ENCODE measurements at regions not wholly inside any gene's neighbourhood (a gene's known extent, or its start where the extent isn't known, plus 50 kb on each side); places are given as distances from the start of the nearest gene placed in this dataset.

DNA sequence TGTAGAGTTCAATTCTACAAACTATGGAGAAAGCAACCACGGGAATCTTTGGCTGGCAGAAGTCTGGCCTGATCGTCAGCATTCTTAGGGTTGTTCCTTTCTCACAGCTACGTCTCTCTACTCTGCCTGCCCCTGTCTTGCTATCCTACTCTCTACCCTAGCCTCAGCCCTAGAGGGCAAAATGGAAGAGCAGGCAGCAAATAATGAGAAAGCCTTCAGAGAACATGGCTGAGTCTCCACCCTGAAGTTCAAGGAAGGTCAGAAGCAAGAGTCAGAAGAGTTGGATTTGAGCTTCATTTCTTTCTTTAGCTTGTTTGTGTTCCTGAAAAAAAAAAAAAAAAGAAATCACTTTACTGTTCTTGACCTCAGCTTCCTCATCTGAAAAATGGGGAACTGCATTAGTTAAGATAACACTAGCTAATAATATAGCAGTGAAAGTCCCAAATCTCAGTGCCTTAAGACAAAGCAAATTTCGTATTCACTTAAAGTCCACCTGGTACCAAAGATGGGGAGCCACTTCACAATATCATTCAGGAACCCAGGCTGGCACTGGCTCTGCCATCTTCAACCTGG is 50.2 kb upstream of the CCND2 start:
- no peak for DNase-seq

DNA sequence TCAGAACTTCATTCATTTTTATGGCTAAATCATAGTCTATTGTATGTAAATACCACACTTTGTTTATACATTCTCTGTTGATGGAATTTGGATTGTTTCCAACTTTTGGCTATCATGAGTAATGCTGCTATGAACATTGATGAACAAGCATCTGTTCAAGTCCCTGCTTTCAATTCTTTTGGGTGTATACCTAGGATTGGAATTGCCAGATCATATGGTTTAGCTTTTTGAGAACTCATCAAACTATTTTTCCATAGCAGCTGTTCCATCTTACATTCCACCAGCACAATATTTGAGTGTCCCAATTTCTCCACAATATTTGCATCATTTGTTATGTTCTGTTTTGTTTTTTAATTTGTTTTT is 52.3 kb upstream of the CCND2 start:
- no peak for DNase-seq

DNA sequence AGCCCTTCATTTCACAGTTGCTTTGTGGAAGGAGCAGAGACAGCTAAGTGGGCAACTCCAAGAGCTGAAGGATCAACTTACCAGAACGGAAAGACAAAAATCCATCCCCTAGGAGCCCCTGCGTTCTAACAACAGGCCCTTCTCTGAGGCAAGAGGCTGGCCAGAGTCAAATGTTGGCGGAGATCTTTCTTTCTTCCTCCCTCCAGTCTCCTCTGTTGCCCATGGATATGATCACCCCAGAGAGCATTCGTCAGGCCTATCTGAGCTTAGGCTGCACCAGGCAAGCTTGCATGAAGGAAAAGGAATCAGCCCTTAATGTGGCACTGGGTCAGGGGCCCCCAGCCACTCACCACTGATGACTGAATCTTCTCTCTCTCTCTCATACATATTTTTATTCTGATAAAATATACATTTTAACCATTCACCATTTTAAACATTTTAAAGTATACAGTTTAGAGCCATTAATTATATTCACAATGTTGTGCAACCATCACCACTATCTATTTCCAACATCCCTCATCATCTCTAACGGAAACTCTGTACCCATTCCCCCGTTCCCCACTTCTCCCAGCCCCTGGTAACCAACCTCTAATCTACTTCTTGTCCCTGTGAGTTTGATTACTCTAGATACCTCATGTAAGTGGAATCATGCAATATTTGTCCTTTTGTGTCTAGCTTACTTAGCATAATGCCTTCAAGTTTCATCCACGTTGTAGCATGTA is 52.9 kb upstream of the CCND2 start:
- DNase-seq, result no peak

DNA sequence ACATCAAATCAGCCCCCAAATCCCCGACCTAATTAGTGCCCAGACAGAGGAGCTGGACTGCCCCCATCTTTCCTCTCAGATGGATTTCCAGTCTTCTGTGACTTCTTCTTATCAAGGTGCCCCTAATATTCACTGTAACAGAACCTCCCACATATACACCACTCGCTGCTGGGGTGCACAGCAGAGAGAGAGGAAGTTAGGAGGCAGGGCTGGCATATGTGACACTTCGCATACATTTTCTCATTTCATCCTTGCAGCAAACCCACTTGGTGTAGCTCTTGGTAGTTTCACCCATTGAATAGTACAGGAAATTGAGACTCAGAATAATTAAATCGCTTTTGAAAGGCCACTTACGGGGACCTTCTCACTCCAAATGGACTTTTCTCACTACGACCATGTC is 56.5 kb upstream of the CCND2 start:
- DNase-seq, result no peak

DNA sequence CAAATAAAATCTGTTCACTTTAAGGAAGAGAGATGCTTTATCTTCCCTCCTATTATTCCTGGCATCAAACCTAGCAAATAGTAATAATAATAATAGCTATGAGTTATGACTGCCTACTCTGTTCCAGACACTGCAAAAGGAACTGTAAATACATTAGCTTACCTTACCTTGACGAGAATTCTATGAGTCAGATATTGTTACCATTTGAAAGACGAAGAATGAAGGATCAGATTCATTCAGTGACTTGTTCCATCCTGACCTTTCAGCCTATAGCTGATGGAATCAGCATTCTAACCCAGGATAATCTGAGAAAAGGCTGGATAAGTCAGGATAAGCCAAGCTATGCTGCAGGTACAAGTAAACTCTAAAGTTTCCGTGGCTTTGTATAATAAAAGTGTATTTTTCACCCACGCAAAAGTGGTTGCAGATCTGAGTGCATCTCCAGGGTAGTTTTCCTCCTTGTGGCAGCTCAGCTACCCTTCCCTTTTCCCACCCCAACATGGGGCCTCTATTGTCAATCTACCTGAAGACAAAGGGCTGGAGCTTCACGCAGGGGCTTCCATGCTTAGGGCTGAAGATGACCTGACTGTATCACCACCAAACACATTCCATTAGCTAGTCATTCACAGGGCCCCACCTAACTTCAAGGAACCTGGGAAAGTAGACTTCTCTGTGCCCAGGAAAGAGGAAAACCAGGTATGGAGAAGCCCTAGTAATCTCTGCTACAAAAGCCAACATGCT is 57.2 kb upstream of the CCND2 start:
- DNase-seq, result no peak

DNA sequence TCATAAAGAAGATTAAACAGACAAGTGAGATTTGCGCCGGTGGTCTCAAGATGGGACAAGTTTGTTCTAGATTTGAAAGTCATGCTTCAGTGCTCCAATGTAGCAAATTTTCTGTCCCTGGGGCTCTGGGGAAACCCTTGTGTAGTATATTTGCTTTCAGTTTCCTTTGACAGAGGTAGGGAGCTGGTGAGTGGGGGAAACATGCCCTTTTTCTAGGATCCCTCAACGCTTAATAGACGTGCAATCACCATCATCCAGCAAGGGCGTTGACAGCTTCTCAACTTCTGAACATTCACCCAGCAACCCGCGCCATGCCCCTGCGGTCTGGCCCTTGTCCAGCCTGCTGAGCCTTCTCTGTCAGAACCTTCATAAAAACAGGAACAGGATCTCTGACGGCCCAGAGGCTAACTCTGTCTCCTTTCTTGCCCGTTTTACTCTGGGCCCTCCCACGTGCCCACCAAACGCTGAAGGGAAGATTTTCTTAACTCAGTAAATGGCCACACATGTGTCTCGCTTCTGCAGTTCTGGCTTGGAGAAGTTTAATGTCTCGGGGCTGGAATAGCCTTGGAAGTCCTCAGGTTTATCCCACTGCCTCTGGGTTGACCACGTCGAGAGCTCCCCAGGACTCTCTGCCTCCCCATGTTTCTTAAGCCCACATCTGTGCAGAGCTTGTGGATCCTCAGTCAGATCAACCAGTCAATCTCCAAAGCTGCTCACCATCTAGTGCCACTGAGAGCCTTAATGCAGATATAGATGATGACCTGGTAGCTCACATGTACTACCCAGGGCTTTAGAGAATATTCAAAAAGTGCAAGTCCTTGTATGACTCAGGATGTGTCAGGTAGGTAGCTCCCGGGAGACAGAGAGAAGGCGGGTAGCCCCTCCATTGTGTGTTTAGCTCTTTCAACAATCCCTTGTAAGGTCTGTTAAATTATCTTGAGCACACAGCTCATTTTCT is 58.1 kb upstream of the CCND2 start:
- peak; percentile 24 for DNase-seq

DNA sequence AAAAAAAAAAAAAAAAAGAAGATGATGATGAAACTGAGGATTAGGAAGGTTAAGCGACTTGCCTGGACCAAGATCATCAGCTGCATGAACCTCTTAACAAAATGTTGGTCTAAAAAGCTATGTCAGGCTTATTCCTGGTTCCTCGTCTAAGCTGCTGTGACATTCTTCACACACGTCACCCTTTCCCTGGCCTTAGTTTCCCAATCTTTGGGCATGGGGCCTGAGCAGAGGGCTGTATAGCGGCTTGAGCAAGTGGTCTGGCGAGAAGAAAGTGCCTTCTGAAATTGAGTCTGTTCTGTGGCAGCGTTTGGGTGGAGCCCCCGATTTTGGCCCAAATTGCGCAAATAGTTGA is 58.7 kb upstream of the CCND2 start:
- no peak for DNase-seq

DNA sequence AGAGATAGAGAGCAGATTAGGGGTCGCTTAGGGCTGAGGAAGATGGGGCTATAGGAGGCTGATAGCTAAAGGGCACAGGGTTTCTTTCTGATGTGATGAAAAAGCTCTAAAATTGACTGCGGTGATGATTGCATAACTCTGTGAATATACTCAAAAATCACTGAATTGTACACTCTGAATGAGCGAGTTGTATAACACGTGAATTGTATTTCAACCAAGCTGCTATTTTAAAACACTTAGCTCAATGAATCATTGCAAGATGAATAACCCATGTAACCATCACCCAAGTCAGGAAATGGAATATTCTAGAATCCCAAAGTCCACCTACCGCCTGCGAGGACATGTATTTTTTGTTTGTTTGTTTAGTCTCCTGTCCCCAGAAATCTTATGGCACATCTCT is 60.1 kb upstream of the CCND2 start:
- DNase-seq, result no peak

DNA sequence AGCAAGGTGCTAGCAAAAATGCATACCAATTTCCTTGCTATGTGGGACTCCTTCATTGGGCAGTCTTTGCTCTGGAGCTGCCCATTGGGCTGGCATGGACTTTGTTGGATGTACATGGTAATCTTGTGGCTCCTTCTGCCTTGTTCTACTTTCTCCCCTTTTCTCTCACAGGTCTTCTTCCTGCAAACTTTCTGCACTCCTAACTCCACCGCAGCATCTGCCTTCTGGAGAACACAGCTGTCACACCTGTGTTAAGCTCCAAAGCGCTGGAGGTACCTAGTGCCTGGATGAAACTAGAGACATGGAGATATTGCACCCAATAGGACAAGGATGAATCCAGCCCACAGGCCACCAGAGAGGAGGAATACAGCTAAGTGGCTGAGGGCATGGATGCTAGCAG is 60.7 kb upstream of the CCND2 start:
- no peak for DNase-seq

DNA sequence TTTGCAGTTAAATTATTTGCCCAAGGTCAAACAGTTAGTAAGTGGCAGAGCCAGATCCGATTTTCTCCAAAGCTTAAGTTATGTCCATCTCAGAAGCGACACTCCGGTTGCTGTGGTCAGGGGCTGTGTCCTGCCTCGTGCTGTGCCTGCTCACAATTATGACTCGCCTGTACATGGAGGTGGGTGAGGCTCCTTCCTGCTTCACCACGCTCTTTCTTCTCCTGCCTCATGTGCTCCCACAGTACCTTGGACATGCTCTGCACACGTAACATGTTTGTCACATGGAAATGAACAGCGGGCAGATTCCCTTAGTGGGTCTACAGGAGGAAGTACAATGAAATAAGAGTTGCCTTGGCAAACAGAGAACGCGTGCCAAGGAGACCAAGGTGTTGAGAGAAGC is 62.2 kb upstream of the CCND2 start:
- DNase-seq, result no peak

DNA sequence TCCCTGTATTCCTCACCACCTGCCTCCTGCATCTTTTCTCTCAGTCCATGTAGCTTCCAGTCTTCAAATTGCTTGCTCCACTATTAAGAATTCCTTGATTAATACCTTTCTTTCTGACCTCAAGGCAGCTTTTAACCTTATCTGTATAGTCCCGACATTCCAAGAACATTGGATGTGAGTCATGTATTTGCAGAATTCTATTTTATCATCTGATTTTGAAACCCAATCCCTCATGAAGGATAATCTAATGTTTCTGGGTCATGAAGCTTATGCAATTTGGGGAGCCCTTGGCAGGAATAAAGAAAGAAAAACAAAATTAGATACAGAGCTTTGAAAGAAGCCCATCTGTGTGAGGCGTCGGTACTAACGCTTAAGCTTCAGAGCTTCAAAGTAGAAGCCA is 63.4 kb upstream of the CCND2 start:
- DNase-seq, result no peak

DNA sequence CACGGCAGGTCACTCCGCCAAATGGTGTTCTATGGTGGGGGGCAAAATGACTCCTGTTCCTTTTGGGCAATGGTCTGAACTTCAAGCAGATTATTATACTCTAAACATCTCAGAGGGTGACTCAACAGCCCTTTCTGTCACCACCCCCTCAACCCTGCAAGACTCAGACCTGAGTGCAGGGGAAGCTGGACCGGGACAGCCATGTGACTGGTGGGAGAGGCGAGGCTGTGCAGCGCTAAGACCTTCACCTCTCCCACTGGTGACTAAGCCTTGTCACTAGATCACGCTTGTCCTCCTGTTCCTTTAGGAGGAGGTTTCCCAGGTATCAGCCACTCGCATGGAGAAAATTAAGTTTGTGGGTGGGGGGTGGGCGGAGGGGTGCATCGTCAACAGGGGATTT is 67.1 kb upstream of the CCND2 start:
- no peak for DNase-seq

DNA sequence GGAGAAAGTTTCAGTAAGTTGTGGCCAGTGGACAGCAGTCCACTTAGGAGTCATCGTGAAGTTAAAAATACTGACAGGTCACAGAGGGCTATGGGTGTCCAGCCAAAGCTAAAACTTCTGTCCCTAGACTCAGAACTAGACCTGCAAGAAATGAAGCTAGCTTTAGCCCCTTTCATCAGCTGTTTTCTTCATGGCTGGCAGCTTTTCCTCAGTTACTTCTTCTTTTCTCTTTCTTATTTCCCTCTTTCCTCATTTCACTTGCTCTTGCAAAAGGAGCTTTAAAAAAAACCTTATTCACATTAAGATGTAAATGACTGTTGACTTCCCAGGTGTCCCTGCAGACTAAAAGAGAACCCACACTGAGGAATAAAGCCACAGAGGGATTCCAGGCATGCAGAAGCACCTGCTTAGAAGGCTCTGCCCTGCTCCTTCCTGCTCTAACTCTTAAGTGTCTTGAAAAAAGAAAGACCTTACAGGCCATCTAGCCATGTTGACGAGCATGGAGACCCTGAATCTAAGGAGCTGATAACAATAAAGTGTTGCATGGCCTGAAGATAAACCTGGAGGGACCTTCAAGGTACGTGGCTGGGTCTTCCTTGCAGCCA is 69.7 kb upstream of the CCND2 start:
- peak; percentile 38 for DNase-seq

DNA sequence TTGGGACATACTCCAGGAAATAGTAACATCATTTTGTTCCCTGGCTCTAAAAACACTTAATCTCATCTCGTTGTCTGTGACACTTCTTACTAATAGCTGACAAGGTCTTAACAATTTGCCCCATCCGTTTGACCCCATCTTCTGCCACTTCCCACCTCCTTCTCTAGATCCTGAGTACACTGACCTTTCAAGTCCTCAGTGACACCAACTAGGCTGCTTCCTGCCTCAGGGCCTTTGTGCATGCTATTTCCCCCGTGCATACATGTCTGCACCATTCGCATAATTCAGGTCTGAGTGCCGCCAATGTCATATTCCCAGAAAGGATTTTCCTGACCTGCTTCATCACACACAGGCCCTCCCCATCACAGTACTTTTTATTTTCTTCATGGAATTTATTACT is 70.6 kb upstream of the CCND2 start:
- no peak for DNase-seq

DNA sequence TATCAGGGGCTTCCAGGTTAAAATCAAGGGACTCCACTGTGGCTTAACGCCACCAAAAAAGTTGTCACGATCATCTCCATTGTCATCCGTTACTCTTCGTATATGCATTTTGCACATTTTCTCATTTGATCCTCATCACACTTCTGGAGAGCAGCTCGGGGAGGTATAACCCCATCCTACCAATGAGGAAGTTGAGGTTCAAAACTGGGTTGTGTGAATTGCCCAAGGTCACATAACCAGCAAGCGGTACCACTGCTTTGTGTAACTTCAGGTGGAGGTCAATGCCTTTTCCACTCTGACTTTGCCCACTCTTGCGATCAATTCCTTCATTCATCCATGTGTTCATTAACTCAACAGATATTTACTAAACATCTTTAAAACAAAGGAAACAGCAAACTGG is 71.1 kb upstream of the CCND2 start:
- no peak for DNase-seq

DNA sequence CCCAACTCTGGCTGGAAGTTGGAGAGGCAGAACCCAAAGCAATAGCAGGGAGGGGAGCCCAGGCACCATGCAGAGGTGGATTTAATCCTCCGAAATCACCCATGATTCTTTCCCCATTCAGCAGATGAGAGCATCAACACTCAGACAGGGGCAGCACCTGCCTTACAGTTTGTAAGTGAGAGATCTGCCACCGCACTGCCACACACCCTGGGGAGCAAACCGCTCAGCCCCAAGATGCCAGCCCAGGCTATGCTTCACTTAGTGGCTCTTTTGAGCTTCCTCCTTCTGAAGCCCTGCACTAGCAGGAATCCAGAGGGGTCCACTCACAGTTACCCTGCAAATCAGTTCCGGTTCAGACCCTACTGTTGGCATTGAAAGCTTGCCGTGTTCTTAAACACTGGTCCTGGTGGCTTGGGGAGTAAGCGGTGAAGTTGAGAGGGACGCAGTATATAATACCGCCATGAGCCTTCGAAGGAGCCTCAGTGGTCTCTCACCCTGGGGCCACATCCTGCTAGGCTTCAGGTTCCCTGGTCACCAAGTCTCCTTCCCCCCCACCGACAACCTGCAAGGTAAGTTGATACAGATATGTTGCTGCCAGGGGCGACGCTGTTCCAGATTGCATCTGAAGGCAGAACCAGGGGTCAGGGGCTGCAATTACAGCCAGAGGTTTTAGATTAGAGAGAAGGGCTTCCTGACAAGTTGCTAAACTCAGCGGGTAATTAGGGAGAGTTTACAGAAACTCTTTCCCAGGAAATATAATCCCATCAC is 72.0 kb upstream of the CCND2 start:
- no peak for DNase-seq

DNA sequence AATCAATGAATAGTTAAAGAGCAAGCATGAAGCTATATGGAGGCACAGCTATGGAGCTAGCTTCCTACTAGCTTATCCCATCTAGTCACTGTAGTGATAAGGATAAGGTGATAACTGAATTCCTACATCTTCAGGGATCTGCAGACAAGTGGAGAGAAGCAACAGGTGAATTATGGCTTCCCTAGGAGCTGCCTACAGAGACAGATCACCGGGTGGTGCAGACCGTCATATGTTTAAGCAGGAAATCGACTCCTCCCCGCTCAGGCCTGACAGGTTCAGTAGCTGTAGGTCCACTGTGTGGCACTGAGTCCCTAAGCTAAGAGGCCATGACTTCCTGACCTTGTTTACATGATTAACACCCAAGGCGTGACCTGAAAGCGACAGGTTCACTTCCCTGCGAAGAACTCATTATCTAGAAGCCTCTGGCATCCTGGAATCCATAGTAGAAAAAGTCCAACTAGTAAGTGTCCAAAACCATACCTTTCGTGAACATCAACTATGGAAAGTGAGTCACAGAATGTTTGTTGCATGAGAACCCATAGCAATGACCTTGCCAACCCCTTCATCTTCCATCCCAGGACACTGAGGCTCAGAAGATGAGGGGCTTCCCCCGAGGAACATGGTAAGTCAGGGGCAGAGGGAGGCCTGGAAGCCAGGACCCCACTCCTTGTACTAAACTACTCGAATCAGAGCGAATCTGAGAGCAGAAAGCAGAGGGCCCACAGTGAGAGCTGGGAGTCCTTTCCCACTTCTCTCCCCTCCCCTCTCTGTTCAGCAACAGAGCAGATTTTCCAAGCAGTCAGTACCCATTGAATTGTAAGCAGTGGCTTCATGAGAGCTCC is 75.4 kb upstream of the CCND2 start:
- DNase-seq, result no peak

DNA sequence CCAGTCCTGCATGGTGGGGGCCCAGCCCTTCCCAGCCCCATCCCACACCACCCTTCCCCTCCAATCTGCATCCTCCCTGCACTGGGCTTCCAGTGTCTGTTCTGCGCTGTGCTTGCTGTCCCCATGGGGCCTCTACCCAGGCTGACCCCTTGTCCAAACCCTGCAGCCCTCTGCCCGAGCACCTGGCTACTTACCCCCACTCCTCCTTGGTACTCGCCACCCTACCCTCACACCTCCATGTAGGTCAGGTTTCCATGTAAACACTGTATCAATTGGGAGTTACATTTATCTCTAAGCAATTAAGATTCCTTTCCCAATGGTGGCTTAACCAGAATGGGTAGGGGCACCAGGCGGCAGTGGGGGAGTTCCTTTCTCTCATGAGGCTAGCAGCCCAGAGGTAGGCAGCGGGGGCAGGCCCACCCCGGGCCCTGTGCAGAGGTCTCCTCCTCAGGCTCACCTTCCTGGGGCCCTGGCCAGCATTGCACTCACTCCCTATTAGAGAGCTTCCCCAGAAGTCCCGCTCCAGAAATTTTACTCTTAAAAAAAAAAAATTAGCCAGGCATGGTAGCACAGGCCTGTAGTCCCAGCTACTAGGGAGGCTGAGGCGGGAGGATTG is 76.6 kb upstream of the CCND2 start:
- no peak for DNase-seq

DNA sequence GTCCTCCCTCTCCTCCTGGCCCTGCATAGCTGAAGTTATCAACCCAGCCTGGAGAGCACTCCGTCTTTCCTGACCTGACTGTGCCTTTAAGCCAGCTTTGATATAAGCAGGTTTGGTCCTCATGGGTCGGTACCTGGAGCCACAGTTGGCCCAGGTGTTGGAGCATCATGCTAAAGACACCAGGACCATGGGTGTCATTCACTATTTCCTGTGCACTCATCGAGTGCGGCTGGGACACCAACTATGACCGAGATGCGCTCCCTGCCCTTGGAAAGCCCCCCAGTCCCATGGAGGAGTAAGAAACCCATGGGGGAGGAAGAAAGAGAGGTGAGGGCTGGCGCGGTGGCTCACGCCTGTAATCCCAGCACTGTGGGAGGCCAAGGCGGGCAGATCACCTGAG is 78.9 kb upstream of the CCND2 start:
- DNase-seq, result no peak

DNA sequence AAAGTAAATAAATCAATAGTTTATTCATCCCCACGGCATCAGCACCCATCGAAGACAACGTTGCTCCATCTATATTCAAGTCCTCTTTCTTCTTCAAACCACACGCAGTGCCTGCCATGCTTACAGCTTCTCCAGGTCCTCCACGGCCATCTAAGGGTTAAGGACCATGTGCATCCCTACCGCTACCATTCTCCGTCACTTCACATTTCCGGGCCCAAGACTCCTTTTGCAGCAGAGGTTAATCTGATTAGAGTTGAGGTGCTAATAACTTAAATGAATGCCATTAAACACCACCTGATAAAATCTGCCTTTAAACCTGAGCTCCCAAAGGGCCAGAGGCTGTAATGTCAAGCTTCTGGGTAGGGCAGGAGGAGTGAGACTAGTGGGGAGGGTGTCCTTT is 79.7 kb upstream of the CCND2 start:
- DNase-seq, result no peak

DNA sequence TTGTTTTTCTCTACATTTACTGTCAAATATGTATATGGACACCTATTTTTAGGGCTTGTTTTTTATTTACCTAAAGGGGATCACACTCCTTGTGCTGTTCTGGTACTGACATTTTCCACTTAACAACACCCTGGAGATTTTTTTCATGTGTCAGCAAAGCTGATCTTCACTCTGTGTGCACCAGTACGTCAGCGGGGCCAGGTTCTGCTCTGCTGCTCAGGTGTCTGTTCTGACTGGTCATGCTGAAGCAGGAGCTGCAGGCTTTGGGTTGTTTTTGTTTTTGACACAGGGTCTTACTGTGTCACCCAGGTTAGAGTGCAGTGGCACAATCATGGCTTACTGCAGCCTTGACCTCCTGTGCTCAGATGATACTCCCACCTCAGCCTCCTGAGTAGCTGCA is 81.9 kb upstream of the CCND2 start:
- no peak for DNase-seq

Data from SIG-M5 (cell line).